H1 (cell line): ENCODE measurements at regions not wholly inside any gene's neighbourhood (a gene's known extent, or its start where the extent isn't known, plus 50 kb on each side); places are given as distances from the start of the nearest gene placed in this dataset.

Source experiments
- CTCF ChIA-PET: fragments of 300-600 bp; sonication (Branson Sonifier 250); formaldehyde crosslinking; loops from one replicate; lab custom pipeline; 2021; ENCODE audit not compliant: partially characterized antibody; lab: Charles Lee
- POLR2A ChIA-PET: fragments of 300-600 bp; sonication (Branson Sonifier 250); formaldehyde crosslinking; loops from one replicate; lab custom pipeline; 2021; ENCODE audit warnings: inconsistent platforms; ENCODE audit not compliant: partially characterized antibody; lab: Charles Lee
- DNase-seq, 2 experiments: peaks; one replicate each; pipeline versions ENCODE4 v3.0.0 to v3.0.0-alpha.2; 2010 to 2022; ENCODE audit warnings: low spot score in 2 of 2, low read depth in 1 of 2, mixed read lengths in 1 of 2
- FAIRE-seq: peaks from 2 replicates; lab custom pipeline; 2011; peaks lifted over from hg19 to GRCh38; lab: Jason Lieb, UNC
- H2AFZ ChIP-seq: 2 replicates; pipeline ENCODE4 v1.8.1; 2012; ENCODE audit warnings: low read length, inconsistent platforms
- H2AK5ac ChIP-seq: 2 replicates; pipeline ENCODE4 v1.6.1; 2013; ENCODE audit warnings: low read depth, low read length
- H2BK120ac ChIP-seq: replicated peaks from 2 replicates; pipeline ENCODE3; 2013; ENCODE audit warnings: low read depth, low read length, inconsistent platforms
- H2BK12ac ChIP-seq: 2 replicates; pipeline ENCODE4 v1.6.1; 2013; ENCODE audit warnings: low read depth, low read length
- H2BK15ac ChIP-seq: 2 replicates; pipeline ENCODE4 v1.6.1; 2013; ENCODE audit warnings: low read length
- H2BK20ac ChIP-seq: 2 replicates; pipeline ENCODE4 v1.6.1; 2013; ENCODE audit warnings: low read length
- H2BK5ac ChIP-seq: 2 replicates; pipeline ENCODE4 v1.6.1; 2013; ENCODE audit warnings: low read depth, low read length
- H3K14ac ChIP-seq: 2 replicates; pipeline ENCODE4 v1.6.1; 2013; ENCODE audit warnings: inconsistent platforms; ENCODE audit not compliant: insufficient read length
- H3K18ac ChIP-seq: 2 replicates; pipeline ENCODE4 v1.6.1; 2013; ENCODE audit warnings: low read length; ENCODE audit errors: extremely low read depth
- H3K23ac ChIP-seq: 2 replicates; pipeline ENCODE4 v1.6.1; 2013; ENCODE audit warnings: inconsistent platforms; ENCODE audit not compliant: insufficient read length
- H3K23me2 ChIP-seq: 2 replicates; pipeline ENCODE4 v1.6.1; 2013; ENCODE audit warnings: low read depth, low read length
- H3K27ac ChIP-seq: 2 replicates; pipeline ENCODE4 v1.6.1; 2011; ENCODE audit warnings: low read depth, low read length, inconsistent platforms
- H3K27me3 ChIP-seq, 4 experiments: replicated peaks in 1 of 4; 1 replicate in 1 of 4; 2 replicates in 3 of 4; pipeline versions ENCODE4 v1.6.1 to v1.8.1; 2011 to 2013; ENCODE audit warnings: low read length in 3 of 4, mild to moderate bottlenecking in 3 of 4, inconsistent platforms in 2 of 4, mixed read lengths in 2 of 4, moderate library complexity in 1 of 4; ENCODE audit not compliant: control insufficient read depth in 3 of 4, insufficient read depth in 3 of 4; ENCODE audit errors: extremely low read depth in 1 of 4
- H3K36me3 ChIP-seq, 4 experiments: 2 replicates each; pipeline versions ENCODE4 v1.6.1 to v1.8.1; 2011 to 2013; ENCODE audit warnings: mild to moderate bottlenecking in 4 of 4, low read length in 3 of 4, moderate library complexity in 2 of 4, control low read depth in 1 of 4, inconsistent platforms in 1 of 4; ENCODE audit not compliant: insufficient read depth in 4 of 4, control insufficient read depth in 2 of 4
- H3K4ac ChIP-seq: replicated peaks from 2 replicates; pipeline ENCODE3; 2013; ENCODE audit warnings: low read length, low read depth, mixed read lengths, inconsistent platforms; ENCODE audit not compliant: insufficient read length
- H3K4me1 ChIP-seq, 4 experiments: replicated peaks in 1 of 4; 1 replicate in 1 of 4; 2 replicates in 3 of 4; pipeline versions ENCODE4 v1.6.1 to v1.8.1; 2011 to 2013; ENCODE audit warnings: low read length in 3 of 4, inconsistent platforms in 2 of 4, mixed read lengths in 1 of 4; ENCODE audit not compliant: insufficient read depth in 4 of 4, control insufficient read depth in 3 of 4
- H3K4me2 ChIP-seq, 2 experiments: 2 replicates each; pipeline versions ENCODE4 v1.6.1 to v1.8.1; 2011 to 2013; ENCODE audit warnings: low read depth in 2 of 2, low read length in 2 of 2, control low read depth in 1 of 2, inconsistent platforms in 1 of 2, mild to moderate bottlenecking in 1 of 2; ENCODE audit not compliant: insufficient read depth in 1 of 2
- H3K4me3 ChIP-seq, 4 experiments: fragments of 200-600, 300-600 bp in 1 of 4; sonication (generic), shearing (Covaris generic), sonication (Bioruptor Twin) in 1 of 4; 2 replicates each; pipeline versions ENCODE4 v1.5.1 to v1.8.1; 2011 to 2016; ENCODE audit warnings: low read length in 4 of 4, low read depth in 3 of 4, control low read depth in 2 of 4, inconsistent platforms in 2 of 4, mild to moderate bottlenecking in 2 of 4, mixed read lengths in 1 of 4, moderate library complexity in 1 of 4; ENCODE audit not compliant: insufficient read depth in 2 of 4; ENCODE audit errors: extremely low read depth in 1 of 4
- H3K56ac ChIP-seq: replicated peaks from 2 replicates; pipeline ENCODE3; 2013; ENCODE audit warnings: low read depth, mild to moderate bottlenecking, mixed read lengths, low read length, inconsistent platforms; ENCODE audit not compliant: insufficient read length
- H3K79me1 ChIP-seq: 2 replicates; pipeline ENCODE4 v1.6.1; 2013; ENCODE audit warnings: low read depth, low read length, control low read depth
- H3K79me2 ChIP-seq, 2 experiments: 2 replicates each; pipeline versions ENCODE4 v1.6.1 to v1.8.1; 2012 to 2013; ENCODE audit warnings: low read length in 2 of 2, mild to moderate bottlenecking in 2 of 2, inconsistent platforms in 1 of 2; ENCODE audit not compliant: insufficient read depth in 2 of 2, control insufficient read depth in 1 of 2
- H3K9ac ChIP-seq, 4 experiments: replicated peaks in 1 of 4; 1 replicate in 1 of 4; 2 replicates in 3 of 4; pipeline versions ENCODE4 v1.6.1 to v1.8.1; 2011 to 2013; ENCODE audit warnings: low read depth in 3 of 4, low read length in 3 of 4, control low read depth in 2 of 4, mild to moderate bottlenecking in 2 of 4, moderate library complexity in 2 of 4, inconsistent platforms in 1 of 4; ENCODE audit errors: extremely low read depth in 1 of 4
- H3K9me3 ChIP-seq, 2 experiments: 2 replicates each; pipeline versions ENCODE4 v1.6.1 to v1.8.1; 2012 to 2013; ENCODE audit warnings: mild to moderate bottlenecking in 2 of 2, moderate library complexity in 2 of 2, control low read depth in 1 of 2, inconsistent platforms in 1 of 2, low read depth in 1 of 2, low read length in 1 of 2, mixed read lengths in 1 of 2; ENCODE audit not compliant: insufficient read depth in 2 of 2
- H4K20me1 ChIP-seq, 2 experiments: replicated peaks in 1 of 2; 2 replicates each; pipeline versions ENCODE3 to v1.8.1; 2011 to 2013; ENCODE audit warnings: inconsistent platforms in 2 of 2, low read length in 2 of 2, mild to moderate bottlenecking in 1 of 2; ENCODE audit not compliant: insufficient read depth in 2 of 2, control insufficient read depth in 1 of 2
- H4K5ac ChIP-seq: 2 replicates; pipeline ENCODE4 v1.6.1; 2013; ENCODE audit warnings: low read length, low read depth, mixed read lengths, inconsistent platforms; ENCODE audit not compliant: insufficient read length
- H4K8ac ChIP-seq: 2 replicates; pipeline ENCODE4 v1.8.0; 2013; ENCODE audit warnings: mild to moderate bottlenecking, moderate library complexity, low read length, inconsistent platforms; ENCODE audit not compliant: insufficient read depth; ENCODE audit errors: extremely low read depth
- H4K91ac ChIP-seq: replicated peaks from 2 replicates; pipeline ENCODE3; 2013; ENCODE audit warnings: low read length, mixed read lengths, inconsistent platforms; ENCODE audit not compliant: insufficient read length
- CBX8 ChIP-seq: fragments of 300-800, 300-1000 bp; sonication (generic); IDR thresholded peaks from 2 replicates; pipeline ENCODE4 v1.7.1; 2016; ENCODE audit warnings: low read depth, low read length, borderline replicate concordance
- POLR2A ChIP-seq, 2 experiments: IDR thresholded peaks; 1 replicate in 1 of 2; 2 replicates in 1 of 2; pipeline ENCODE4 v1.6.1; 2011; ENCODE audit warnings: low read depth in 2 of 2, low read length in 2 of 2, mild to moderate bottlenecking in 2 of 2; ENCODE audit errors: control extremely low read depth in 1 of 2
- TEAD4 ChIP-seq: IDR thresholded peaks from 2 replicates; pipeline ENCODE4 v1.6.1; 2012; ENCODE audit warnings: low read depth, low read length, inconsistent platforms, mixed read lengths
- YY1 ChIP-seq: IDR thresholded peaks from 2 replicates; pipeline ENCODE4 v1.6.1; 2011; ENCODE audit warnings: low read depth, mild to moderate bottlenecking, low read length
- WGBS, 2 experiments: shearing (Covaris generic) in 1 of 2; methylation state at CpG; one replicate each; pipeline versions ENCODE4 v1.1.6 to v1.1.7; 2013 to 2015; ENCODE audit warnings: low lambda C conversion rate in 2 of 2, mixed read lengths in 2 of 2, inconsistent platforms in 1 of 2, low coverage in 1 of 2, missing lambda C conversion rate in 1 of 2; ENCODE audit not compliant: insufficient replicate concordance in 2 of 2, insufficient coverage in 1 of 2, insufficient read length in 1 of 2; ENCODE audit errors: extremely low coverage in 1 of 2, missing lambda C conversion rate in 1 of 2; 5-methylcytosine and 5-hydroxymethylcytosine counted together

GRCh38 chr18:45439851-45440645, 175.2 kb upstream of the SLC14A2 start:
- POLR2A ChIA-PET, result no interaction called here
- no peak overlapping the region for H3K4me3 ChIP-seq

More at GRCh38 chr18:45439851-45440645, 175.2 kb upstream of the SLC14A2 start:
- Histone ChIP-seq H3K56ac (no peak overlapping the region), H2AFZ (no peak overlapping the region), H4K20me1 (no peaks in the 10 kb centered on the region), H2AK5ac (no peak overlapping the region), H3K9me3 (no peaks in the 10 kb centered on the region), H3K27ac (no peak overlapping the region), H3K4ac (no peak overlapping the region), H3K4me2 (no peak overlapping the region), H3K79me1 (no peaks in the 10 kb centered on the region), H3K14ac (no peak overlapping the region), H3K27me3 (no peaks in the 10 kb centered on the region), H3K18ac (no peak overlapping the region), H2BK15ac (no peak overlapping the region), H4K91ac (no peak overlapping the region), H3K9ac (no peak overlapping the region), H3K4me1 (no peaks in the 10 kb centered on the region), H3K36me3 (no peaks in the 10 kb centered on the region), H4K8ac (no peak overlapping the region), H2BK5ac (no peak overlapping the region), H3K79me2 (no peaks in the 10 kb centered on the region), H2BK12ac (no peak overlapping the region), H4K5ac (no peak overlapping the region), H3K23me2 (no peaks in the 10 kb centered on the region), H2BK120ac (no peak overlapping the region), H3K23ac (no peak overlapping the region), H2BK20ac (no peak overlapping the region)
- CTCF ChIA-PET, result interaction anchor here (0.6 to 1.6 kb wide), 6 partner anchors 12 to 658 kb away, joined by 3 to 6 read pairs (median 4); no protein-coding TSS in a partner anchor
- TF ChIP-seq CBX8 (no peak), POLR2A (IDR thresholded peaks at IDR 0.05; ENCODE audit: control extremely low read depth in 1 of 2, low read depth in 2 of 2, low read length in 2 of 2) (no peak), YY1 (no peak), TEAD4 (no peak)
- FAIRE-seq (no peak), DNase-seq (no peak)
- 91% methylated on average over 2 of the region's 2 CpGs; no CpG with 5 or more reads in 1 of the 2 experiments for WGBS, 2 experiments
